Colonic mucosa (tissue), 4 donors: ENCODE measurements at regions not wholly inside any gene's neighbourhood (a gene's known extent, or its start where the extent isn't known, plus 50 kb on each side); places are given as distances from the start of the nearest gene placed in this dataset.

Experiments used
- DNase-seq: peaks from one replicate; pipeline ENCODE4 v3.0.0-alpha.2; 2020
- H3K27ac ChIP-seq: fragments of 200-600 bp; one replicate; pipeline ENCODE4 v1.8.0; 2021
- H3K27me3 ChIP-seq: fragments of 200-600 bp; one replicate; pipeline ENCODE4 v1.8.0; 2021
- H3K36me3 ChIP-seq: fragments of 200-600 bp; one replicate; pipeline ENCODE4 v1.8.0; 2021
- H3K4me1 ChIP-seq: fragments of 200-600 bp; one replicate; pipeline ENCODE4 v1.8.0; 2021; ENCODE audit warnings: mild to moderate bottlenecking
- H3K4me3 ChIP-seq: fragments of 200-600 bp; one replicate; pipeline ENCODE4 v1.8.0; 2021
- H3K9ac ChIP-seq, 2 donors: one replicate each; pipeline ENCODE4 v1.7.0; 2013; ENCODE audit warnings: control low read depth in 2 of 2, low read depth in 2 of 2, low read length in 2 of 2
- H3K9me3 ChIP-seq: fragments of 200-600 bp; one replicate; pipeline ENCODE4 v1.8.0; 2021
- intact Hi-C: fragments of 100-400 bp; cut with DNase I; formaldehyde crosslinking; loops from one replicate; pipeline ENCODE4 v1.14.1; 2022
- TF ChIP-seq, protein P1 (sequence below): fragments of 200-600 bp; IDR thresholded peaks from one replicate; pipeline ENCODE4 v1.8.0; 2022; ENCODE audit warnings: antibody characterized with exemption, mild to moderate bottlenecking
- donor health status: healthy.
- donor health status: DM: no; HTN: no; CAD: no.
- donor health status: DM: no; HTN: no; CAD: no.

DNA sequence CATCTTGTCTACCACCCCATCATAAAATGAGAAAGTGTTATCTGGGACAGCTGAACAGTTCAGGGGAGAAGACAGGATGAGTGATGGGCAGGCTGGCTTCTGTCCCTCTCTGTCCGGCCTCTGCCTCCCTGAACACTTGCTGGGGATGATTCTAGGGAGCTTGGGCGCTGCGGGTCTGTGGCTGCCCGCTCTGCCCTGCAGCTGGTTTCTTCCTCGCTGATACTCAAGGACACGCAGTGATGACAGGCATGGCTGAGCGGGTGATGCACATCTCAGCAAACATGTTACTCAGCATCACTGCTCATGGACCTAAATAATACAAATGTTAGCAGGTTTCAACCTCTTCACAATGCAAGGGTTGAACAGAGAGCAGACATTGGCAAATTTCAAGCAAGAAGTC is 161.1 kb downstream of the TMEM18 start:
- intact Hi-C loops: no loop called here
- TF ChIP-seq, protein P1, sequence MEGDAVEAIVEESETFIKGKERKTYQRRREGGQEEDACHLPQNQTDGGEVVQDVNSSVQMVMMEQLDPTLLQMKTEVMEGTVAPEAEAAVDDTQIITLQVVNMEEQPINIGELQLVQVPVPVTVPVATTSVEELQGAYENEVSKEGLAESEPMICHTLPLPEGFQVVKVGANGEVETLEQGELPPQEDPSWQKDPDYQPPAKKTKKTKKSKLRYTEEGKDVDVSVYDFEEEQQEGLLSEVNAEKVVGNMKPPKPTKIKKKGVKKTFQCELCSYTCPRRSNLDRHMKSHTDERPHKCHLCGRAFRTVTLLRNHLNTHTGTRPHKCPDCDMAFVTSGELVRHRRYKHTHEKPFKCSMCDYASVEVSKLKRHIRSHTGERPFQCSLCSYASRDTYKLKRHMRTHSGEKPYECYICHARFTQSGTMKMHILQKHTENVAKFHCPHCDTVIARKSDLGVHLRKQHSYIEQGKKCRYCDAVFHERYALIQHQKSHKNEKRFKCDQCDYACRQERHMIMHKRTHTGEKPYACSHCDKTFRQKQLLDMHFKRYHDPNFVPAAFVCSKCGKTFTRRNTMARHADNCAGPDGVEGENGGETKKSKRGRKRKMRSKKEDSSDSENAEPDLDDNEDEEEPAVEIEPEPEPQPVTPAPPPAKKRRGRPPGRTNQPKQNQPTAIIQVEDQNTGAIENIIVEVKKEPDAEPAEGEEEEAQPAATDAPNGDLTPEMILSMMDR: no peak
- no peak for DNase-seq

DNA sequence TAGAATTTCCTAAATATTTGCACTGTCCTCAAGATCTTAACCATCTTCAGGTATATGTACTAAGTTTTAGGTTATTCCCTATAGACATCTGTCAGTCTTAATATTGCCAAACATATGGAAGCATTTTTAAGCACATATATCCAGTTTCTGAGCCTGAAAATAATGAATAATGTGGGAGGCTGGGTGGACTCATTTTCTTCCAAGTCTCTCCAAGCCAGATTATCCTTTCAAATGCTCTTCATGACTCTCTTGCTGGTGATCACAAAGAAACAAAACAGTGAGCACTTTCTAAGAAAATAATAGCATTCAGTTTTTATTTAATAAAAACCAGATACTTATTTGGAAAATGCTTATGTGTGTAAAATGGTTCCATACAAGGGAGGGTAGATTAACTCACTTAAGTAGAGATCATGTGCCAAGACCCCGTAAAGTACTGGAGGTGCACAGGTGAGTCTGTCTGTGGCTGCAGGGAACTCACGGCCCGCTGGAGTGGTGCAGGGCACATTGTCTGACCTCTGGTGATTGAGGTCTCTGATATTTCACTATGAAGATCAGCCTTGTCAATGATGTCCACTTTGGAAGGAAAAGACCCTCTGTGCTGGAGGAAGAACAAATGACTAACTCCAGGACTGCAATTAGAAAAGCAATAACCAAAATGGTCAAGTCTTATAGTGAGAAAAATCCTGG is 161.6 kb downstream of the TMEM18 start:
- TF ChIP-seq, protein P1: no peak
- intact Hi-C loops: no loop called here
- H3K9ac ChIP-seq: no peak overlapping the region
- no peaks in the 10 kb centered on the region for H3K36me3 ChIP-seq
- no peak overlapping the region for H3K4me3 ChIP-seq
- DNase-seq: no peak
- H3K9me3 ChIP-seq: no peaks in the 10 kb centered on the region
- H3K27me3 ChIP-seq: no peaks in the 10 kb centered on the region
- no peak overlapping the region for H3K27ac ChIP-seq
- H3K4me1 ChIP-seq: no peaks in the 10 kb centered on the region

More for the DNA sequence above, 161.1 kb downstream of the TMEM18 start:
- Histone ChIP-seq H3K36me3 (no peaks in the 10 kb centered on the region), H3K9me3 (no peaks in the 10 kb centered on the region), H3K27ac (no peak overlapping the region), H3K9ac (no peak overlapping the region), H3K4me1 (no peaks in the 10 kb centered on the region), H3K4me3 (no peak overlapping the region), H3K27me3 (no peaks in the 10 kb centered on the region)

DNA sequence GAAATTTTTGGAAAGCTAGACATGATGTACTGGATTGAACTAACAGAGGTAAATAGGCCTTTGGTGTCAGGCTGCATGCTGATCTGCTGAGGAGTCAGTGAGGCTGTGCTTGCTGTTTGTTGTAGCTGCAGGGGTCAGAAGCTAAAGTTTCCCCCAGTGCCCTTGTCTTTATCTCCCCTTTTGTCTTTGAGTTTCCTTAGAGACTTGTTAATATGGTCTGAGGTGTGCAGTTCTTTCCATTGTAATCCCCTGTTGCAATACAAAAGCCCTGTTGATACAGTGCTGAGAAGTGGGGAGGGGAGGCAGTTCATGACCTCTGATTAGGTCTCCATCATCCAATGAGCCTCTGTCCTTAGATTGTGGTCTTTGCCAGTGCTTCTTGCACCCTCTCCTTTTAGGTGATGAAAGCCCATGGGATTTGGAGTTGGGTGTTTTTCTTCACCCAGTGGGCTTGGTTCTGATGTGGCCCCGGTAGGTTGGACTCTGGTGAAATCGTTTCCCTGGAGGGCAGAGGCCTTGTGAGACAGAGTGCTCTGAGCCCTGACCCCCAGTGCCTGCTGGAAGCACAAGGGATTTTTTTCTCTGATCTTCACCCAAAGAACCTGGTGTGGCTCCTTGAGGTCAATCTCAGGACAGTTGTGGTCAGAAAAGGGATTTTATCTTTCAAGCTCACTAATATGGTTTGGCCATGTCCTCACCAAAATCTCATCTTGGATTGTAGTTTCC is 163.1 kb downstream of the TMEM18 start:
- Histone ChIP-seq H3K4me3 (no peak overlapping the region), H3K27ac (no peak overlapping the region), H3K9ac (no peak overlapping the region), H3K27me3 (no peaks in the 10 kb centered on the region), H3K36me3 (no peaks in the 10 kb centered on the region), H3K9me3 (no peaks in the 10 kb centered on the region), H3K4me1 (no peaks in the 10 kb centered on the region)
- DNase-seq: no peak
- intact Hi-C loops: no loop called here
- TF ChIP-seq, protein P1: no peak

DNA sequence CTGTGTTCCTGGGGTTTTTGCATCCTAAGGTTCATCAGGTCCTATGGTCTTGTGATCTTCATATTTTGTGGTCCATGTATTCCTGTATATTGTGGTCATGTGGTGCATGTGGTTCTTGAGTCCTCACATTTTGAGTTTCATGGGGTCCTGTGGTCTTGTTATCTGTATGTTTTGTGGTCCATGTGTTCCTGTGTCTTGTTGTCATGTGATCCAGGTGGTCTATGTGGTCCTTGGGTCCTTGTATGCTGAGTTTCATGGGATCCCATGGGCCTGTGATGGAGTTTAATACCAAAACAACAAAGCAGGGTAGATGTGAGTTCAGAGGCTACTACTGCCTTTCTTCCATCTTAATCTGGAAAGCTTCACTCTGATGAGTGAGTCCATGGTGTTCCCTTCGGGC is 166.4 kb downstream of the TMEM18 start:
- Histone ChIP-seq H3K4me3 (no peak overlapping the region), H3K9ac (no peak overlapping the region), H3K27ac (no peak overlapping the region), H3K27me3 (no peaks in the 10 kb centered on the region), H3K36me3 (no peaks in the 10 kb centered on the region), H3K9me3 (no peaks in the 10 kb centered on the region), H3K4me1 (no peaks in the 10 kb centered on the region)
- TF ChIP-seq, protein P1: no peak
- intact Hi-C loops: no loop called here
- no peak for DNase-seq

DNA sequence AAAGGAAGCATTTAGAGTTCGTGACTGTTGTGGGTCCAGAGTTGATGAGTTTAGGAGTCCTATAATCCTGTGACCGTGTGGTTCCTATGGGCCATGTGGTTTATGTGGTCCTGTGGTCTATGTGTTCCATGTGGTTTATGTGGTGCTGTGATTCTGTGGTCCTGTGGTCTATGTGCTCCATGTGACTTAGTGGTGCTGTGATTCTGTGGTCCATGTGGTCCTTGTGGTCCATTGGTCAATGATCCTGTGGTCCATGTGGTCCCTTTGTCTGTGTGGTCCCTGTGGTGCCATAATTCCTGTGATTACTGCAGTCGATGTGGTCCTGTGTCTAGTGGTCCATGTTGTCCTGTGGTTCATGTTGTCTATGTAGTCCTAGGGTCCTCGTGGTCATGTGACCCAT is 167.3 kb downstream of the TMEM18 start:
- DNase-seq: no peak
- Histone ChIP-seq H3K27ac (no peak overlapping the region), H3K4me1 (no peaks in the 10 kb centered on the region), H3K9me3 (no peaks in the 10 kb centered on the region), H3K4me3 (no peak overlapping the region), H3K9ac (no peak overlapping the region), H3K27me3 (no peaks in the 10 kb centered on the region), H3K36me3 (no peaks in the 10 kb centered on the region)
- TF ChIP-seq, protein P1: no peak
- intact Hi-C loops: no loop called here
